GM19238 (cell line): ENCODE measurements at regions not wholly inside any gene's neighbourhood (a gene's known extent, or its start where the extent isn't known, plus 50 kb on each side); places are given as distances from the start of the nearest gene placed in this dataset.

Experiments used
- DNase-seq: peaks from one replicate; pipeline ENCODE4 v3.0.0; 2011; ENCODE audit warnings: low spot score; ENCODE audit not compliant: insufficient read length

GRCh38 chr9:82208741-82209450, 220.3 kb downstream of the SPATA31D1 start:
- DNase-seq, result no peak

- no peak for DNase-seq
Measured at GRCh38 chr9:82209797-82210470, 221.4 kb downstream of the SPATA31D1 start.

GRCh38 chr9:82212885-82213284, 224.3 kb downstream of the SPATA31D1 start:
- DNase-seq, result no peak

GRCh38 chr9:82216435-82216834, 227.9 kb downstream of the SPATA31D1 start:
- no peak for DNase-seq

GRCh38 chr9:82223442-82223841, 234.9 kb downstream of the SPATA31D1 start:
- DNase-seq, result no peak

GRCh38 chr9:82231411-82231810, 242.8 kb downstream of the SPATA31D1 start:
- DNase-seq, result no peak

- no peak for DNase-seq
Measured at GRCh38 chr9:82234160-82234943, 245.8 kb downstream of the SPATA31D1 start.

- DNase-seq, result no peak
Measured at GRCh38 chr9:82242285-82242963, 253.9 kb downstream of the SPATA31D1 start.

- no peak for DNase-seq
Measured at GRCh38 chr9:82247318-82247717, 258.7 kb downstream of the SPATA31D1 start.

GRCh38 chr9:82252116-82252515, 263.5 kb downstream of the SPATA31D1 start:
- no peak for DNase-seq

GRCh38 chr9:82254646-82255367, 266.2 kb downstream of the SPATA31D1 start:
- DNase-seq, result no peak

- no peak for DNase-seq
Measured at GRCh38 chr9:82255481-82256176, 267.1 kb downstream of the SPATA31D1 start.

- DNase-seq, result no peak
Measured at GRCh38 chr9:82260691-82261090, 272.1 kb downstream of the SPATA31D1 start.

GRCh38 chr9:82263619-82264018, 275.0 kb downstream of the SPATA31D1 start:
- DNase-seq, result no peak

GRCh38 chr9:82271106-82271561, 282.6 kb downstream of the SPATA31D1 start:
- no peak for DNase-seq

GRCh38 chr9:82273121-82273520, 284.5 kb downstream of the SPATA31D1 start:
- DNase-seq, result no peak

- DNase-seq, result no peak
Measured at GRCh38 chr9:82275258-82275927, 286.8 kb downstream of the SPATA31D1 start.

GRCh38 chr9:82281066-82281465, 292.5 kb downstream of the SPATA31D1 start:
- DNase-seq, result no peak

GRCh38 chr9:82284758-82285157, 296.2 kb downstream of the SPATA31D1 start:
- no peak for DNase-seq

- no peak for DNase-seq
Measured at GRCh38 chr9:82295181-82295580, 306.6 kb downstream of the SPATA31D1 start.
